ENCODE measurements at regions not wholly inside any gene's neighbourhood (a gene's known extent, or its start where the extent isn't known, plus 50 kb on each side); places are given as distances from the start of the nearest gene placed in this dataset.

- Histone ChIP-seq H3K36me3 (no peaks in the 10 kb centered on the region), H3K4me1 (replicated peaks) (no peaks in the 10 kb centered on the region), H3K27me3 (replicated peaks; ENCODE audit: insufficient read depth) (no peaks in the 10 kb centered on the region), H3K9me3 (no peaks in the 10 kb centered on the region), H3K27ac (no peak overlapping the region), H3K4me3 (no peak overlapping the region)
- no peak for TF ChIP-seq POLR2AphosphoS5 (IDR thresholded peaks at IDR 0.05)
- TF ChIP-seq CTCF (IDR thresholded peaks at IDR 0.05) = no peak
- no peak for TF ChIP-seq POLR2A (IDR thresholded peaks at IDR 0.05)
- no peak for DNase-seq (ENCODE audit: low spot score)
- 86% methylated on average over 1 of the region's 1 CpG for WGBS
- intact Hi-C loops (cut with DNase I) = no loop called here
These were observed 217.5 kb upstream of the TEX13C start for GRCh38 chrX:125101971-125102755.

- intact Hi-C loops (cut with DNase I) = no loop called here
- no peaks in the 10 kb centered on the region for H3K9me3 ChIP-seq
- no peak overlapping the region for H3K27ac ChIP-seq
- no peaks in the 10 kb centered on the region for H3K27me3 ChIP-seq (replicated peaks; ENCODE audit: insufficient read depth)
- H3K4me3 ChIP-seq = no peak overlapping the region
- H3K4me1 ChIP-seq (replicated peaks) = no peaks in the 10 kb centered on the region
- DNase-seq (ENCODE audit: low spot score) = no peak
- H3K36me3 ChIP-seq = no peaks in the 10 kb centered on the region
- TF ChIP-seq POLR2AphosphoS5 (IDR thresholded peaks at IDR 0.05) (no peak), CTCF (IDR thresholded peaks at IDR 0.05) (no peak), POLR2A (IDR thresholded peaks at IDR 0.05) (no peak)
- 93% methylated on average over 11 of the region's 11 CpGs for WGBS
These were observed 216.0 kb upstream of the TEX13C start for GRCh38 chrX:125103693-125104092.

GRCh38 chrX:125108921-125109320 lies 210.8 kb upstream of the TEX13C start:
- TF ChIP-seq POLR2AphosphoS5 (IDR thresholded peaks at IDR 0.05) = no peak
- TF ChIP-seq CTCF (IDR thresholded peaks at IDR 0.05) = no peak
- TF ChIP-seq POLR2A (IDR thresholded peaks at IDR 0.05) = no peak
- H3K27ac ChIP-seq = no peak overlapping the region
- no peaks in the 10 kb centered on the region for H3K4me1 ChIP-seq (replicated peaks)
- WGBS = 88% methylated on average over 3 of the region's 3 CpGs
- intact Hi-C loops (cut with DNase I) = no loop called here
- H3K4me3 ChIP-seq = no peak overlapping the region
- H3K27me3 ChIP-seq (replicated peaks; ENCODE audit: insufficient read depth) = no peaks in the 10 kb centered on the region
- no peaks in the 10 kb centered on the region for H3K36me3 ChIP-seq
- no peak for DNase-seq (ENCODE audit: low spot score)
- H3K9me3 ChIP-seq = no peaks in the 10 kb centered on the region

- Histone ChIP-seq H3K4me3 (no peak overlapping the region), H3K27me3 (replicated peaks; ENCODE audit: insufficient read depth) (no peaks in the 10 kb centered on the region), H3K9me3 (no peaks in the 10 kb centered on the region), H3K27ac (no peak overlapping the region), H3K4me1 (replicated peaks) (no peaks in the 10 kb centered on the region), H3K36me3 (no peaks in the 10 kb centered on the region)
- intact Hi-C loops (cut with DNase I) = no loop called here
- TF ChIP-seq CTCF (IDR thresholded peaks at IDR 0.05) (no peak), POLR2A (IDR thresholded peaks at IDR 0.05) (no peak), POLR2AphosphoS5 (IDR thresholded peaks at IDR 0.05) (no peak)
- DNase-seq (ENCODE audit: low spot score) = no peak
These were observed 188.5 kb upstream of the TEX13C start for GRCh38 chrX:125131164-125131563.

- Histone ChIP-seq H3K9me3 (no peaks in the 10 kb centered on the region), H3K27ac (no peak overlapping the region), H3K27me3 (replicated peaks; ENCODE audit: insufficient read depth) (no peaks in the 10 kb centered on the region), H3K4me3 (no peak overlapping the region), H3K4me1 (replicated peaks) (no peaks in the 10 kb centered on the region), H3K36me3 (no peaks in the 10 kb centered on the region)
- intact Hi-C loops (cut with DNase I) = no loop called here
- TF ChIP-seq POLR2A (IDR thresholded peaks at IDR 0.05) (no peak), POLR2AphosphoS5 (IDR thresholded peaks at IDR 0.05) (no peak), CTCF (IDR thresholded peaks at IDR 0.05) (no peak)
- DNase-seq (ENCODE audit: low spot score) = no peak
- 89% methylated on average over 2 of the region's 2 CpGs for WGBS
These were observed 187.4 kb upstream of the TEX13C start for GRCh38 chrX:125132274-125132673.

All from prostate gland (tissue), 2 donors.